Left kidney (tissue), 1 donor: ENCODE measurements at regions not wholly inside any gene's neighbourhood (a gene's known extent, or its start where the extent isn't known, plus 50 kb on each side); places are given as distances from the start of the nearest gene placed in this dataset.
A peak's percentile ranks its signal among the peaks of the same experiment; 100 is the strongest.

Experiments used
- DNase-seq: peaks from one replicate; pipeline ENCODE4 v3.0.0-alpha.2; 2013

- no peak for DNase-seq
Observed at GRCh38 chr22:44592126-44592823, 94.2 kb upstream of the RTL6 start.

DNA sequence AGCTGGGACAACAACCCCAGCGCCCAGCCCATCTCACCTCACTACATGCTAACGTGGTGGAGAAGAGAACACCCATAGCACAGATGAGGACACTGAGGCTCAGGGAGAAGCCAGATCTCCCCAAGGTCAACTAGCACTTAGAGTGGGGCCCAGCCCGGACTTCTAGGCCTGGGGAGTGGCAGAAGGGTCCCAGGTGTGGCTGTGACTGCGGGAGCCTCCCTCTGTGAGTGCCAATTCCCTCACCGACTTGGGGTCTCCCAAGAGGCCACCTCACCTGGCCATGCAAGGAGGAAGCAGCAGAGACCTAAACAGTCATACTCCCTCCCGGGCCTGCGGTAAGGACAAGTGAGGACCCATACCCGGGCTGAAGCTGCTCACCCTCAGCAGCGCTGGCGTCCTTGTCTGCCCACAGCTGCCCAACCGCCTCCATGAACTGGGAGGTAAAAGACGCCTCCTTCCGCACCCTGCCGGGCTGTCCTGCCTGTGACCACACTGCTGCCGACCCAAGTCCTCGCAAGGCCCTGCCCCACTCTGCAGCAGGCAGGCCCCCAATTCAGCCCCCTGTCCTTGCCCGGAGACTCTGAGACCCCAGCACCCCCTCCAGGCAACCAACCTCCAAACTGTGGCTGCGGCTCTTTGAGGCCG lies 93.2 kb upstream of the RTL6 start:
- DNase-seq = no peak

- DNase-seq = no peak
Observed at GRCh38 chr22:44590291-44590690, 92.3 kb upstream of the RTL6 start.

DNA sequence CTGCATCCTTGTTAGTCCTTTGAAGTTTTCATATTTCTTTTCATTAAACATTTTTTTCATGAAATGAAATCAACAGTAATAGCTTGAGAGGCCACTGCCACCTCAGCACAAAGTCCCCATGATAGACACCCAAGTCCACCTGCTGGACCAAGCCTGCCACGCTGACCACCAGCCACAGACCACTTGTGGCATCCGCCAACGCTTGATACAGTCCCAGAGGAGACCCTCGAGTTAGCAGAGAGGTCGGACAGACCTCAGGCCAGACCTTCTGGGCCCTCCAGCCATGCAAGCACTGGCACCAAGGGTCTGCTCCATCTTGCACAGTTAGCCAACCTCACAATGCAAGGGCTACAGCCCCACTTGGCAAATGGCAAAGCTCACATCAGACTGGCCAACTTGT lies 91.8 kb upstream of the RTL6 start:
- DNase-seq = no peak

GRCh38 chr22:44588348-44588747 lies 90.3 kb upstream of the RTL6 start:
- no peak for DNase-seq

- DNase-seq = no peak
Observed at GRCh38 chr22:44587737-44588310, 89.8 kb upstream of the RTL6 start.

DNA sequence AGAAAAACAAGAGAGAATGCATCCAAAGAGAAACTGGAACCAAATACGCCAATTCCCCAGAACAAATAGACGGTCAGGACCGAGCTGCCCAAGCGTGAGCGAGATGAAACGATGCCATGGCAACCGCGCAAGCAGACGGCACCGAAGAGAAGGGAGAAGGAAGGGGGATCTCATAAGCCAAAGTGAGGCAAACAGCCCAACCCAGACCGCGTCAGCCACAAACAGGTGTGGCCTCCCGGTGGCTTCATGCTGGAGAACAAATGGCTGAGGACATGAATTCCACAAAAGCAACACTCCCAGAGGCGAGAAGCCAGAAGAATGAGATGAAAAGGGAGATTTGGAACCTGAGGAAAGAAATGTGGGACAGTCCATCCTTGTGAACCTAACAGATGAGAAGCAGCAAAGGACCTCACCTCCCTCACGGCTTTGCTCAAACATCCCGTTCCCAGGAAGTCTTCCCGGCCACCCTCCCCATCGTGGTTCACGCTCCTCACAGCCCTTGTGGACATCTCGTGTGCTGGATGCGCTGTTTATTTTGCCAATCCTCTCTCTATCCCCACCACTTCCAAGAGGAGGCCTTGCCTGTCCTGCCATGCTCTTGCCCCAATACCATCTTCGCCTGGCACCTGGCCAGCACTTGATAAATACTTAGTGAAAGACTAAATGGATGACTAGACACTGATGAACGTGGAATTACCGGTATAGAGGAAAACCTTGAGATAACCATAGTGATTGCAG lies 89.1 kb upstream of the RTL6 start:
- peak; percentile 73 for DNase-seq

GRCh38 chr22:44586351-44586990 lies 88.4 kb upstream of the RTL6 start:
- peak; percentile 32 for DNase-seq

GRCh38 chr22:44585559-44586350 lies 87.7 kb upstream of the RTL6 start:
- DNase-seq = no peak

- DNase-seq = no peak
Observed at GRCh38 chr22:44584256-44584902, 86.3 kb upstream of the RTL6 start.

- DNase-seq = no peak
Observed at GRCh38 chr22:44583854-44584253, 85.8 kb upstream of the RTL6 start.

DNA sequence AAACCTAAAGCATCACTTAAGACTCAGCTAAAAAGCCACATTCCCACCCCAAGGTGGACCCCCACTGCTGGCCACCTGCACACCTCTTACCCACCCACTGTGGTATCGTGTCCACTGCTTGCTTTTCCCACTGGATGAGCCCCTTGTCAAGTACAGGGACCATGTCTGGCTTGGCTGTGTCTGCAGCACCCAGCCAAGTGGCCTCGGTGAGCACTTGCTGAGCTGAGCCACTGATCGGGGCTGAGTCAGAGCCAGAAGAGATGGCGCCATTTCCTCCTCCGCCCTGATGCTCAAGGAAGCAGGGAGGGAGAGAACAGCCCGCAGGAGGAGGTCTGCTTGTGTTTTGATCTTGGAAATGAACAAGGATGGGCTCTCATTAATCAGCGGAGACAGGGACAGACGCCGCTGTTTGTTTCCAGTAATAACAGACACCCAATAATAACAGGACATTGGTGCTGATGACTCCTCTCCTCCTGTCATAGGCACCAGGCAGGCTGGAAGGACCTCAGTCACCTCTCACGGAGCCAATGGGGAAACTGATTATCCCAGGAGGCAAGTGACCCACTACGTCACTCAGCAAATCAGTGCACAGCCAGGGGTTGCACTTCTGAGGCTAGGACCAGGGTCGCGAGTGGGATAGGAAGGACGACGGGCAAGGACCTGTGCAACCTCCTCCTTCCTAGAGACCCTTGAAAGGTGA lies 85.2 kb upstream of the RTL6 start:
- no peak for DNase-seq

GRCh38 chr22:44582016-44582415 lies 84.0 kb upstream of the RTL6 start:
- no peak for DNase-seq

- no peak for DNase-seq
Observed at GRCh38 chr22:44581096-44581435, 83.0 kb upstream of the RTL6 start.

GRCh38 chr22:44580176-44581095 lies 82.4 kb upstream of the RTL6 start:
- no peak for DNase-seq

GRCh38 chr22:44578516-44579230 lies 80.6 kb upstream of the RTL6 start:
- DNase-seq = no peak

- no peak for DNase-seq
Observed at GRCh38 chr22:44578110-44578457, 80.1 kb upstream of the RTL6 start.

DNA sequence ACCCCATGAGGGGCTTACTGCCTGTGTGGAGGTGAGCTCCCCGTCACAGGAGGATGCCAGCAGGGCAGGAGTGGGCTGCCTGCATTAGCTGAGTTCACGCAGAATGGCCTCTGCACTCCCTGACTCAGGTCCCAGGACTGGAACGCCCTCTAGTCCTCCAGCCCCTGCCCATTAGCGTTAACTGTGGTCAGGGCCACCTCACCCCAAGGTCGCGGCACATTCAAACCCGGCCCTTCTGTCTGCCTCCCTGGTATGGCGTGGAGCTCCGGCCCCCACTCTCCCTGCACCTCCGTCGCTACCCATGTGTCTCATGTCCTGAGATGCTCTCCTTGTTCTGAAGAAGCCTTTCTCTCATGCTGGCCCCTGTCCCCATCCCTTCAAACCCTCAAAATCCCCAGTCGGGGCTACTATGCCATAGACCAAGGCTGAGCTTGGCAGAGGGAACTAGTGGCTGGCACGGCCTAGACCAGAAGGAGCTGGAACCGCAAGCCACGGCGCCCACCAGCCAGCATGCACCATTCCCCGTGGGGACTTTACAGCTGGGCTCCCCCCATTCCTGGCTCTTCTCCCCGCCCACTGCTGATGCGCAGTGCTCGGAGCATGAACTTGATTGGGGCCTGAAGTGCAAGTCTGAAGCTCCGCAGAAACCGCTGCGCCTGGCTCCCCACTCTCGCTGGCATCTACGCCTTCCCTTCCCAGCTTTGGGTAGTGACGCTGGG lies 79.5 kb upstream of the RTL6 start:
- no peak for DNase-seq
